Brain microvascular endothelial cell (primary cell): ENCODE measurements at regions not wholly inside any gene's neighbourhood (a gene's known extent, or its start where the extent isn't known, plus 50 kb on each side); places are given as distances from the start of the nearest gene placed in this dataset.

Experiments used
- DNase-seq: peaks from one replicate; pipeline ENCODE4 v3.0.0-alpha.2; 2020
- H3K27ac ChIP-seq: fragments of 250-450 bp; sonication (Bioruptor Pico); 2 replicates; pipeline ENCODE4 v1.5.1; 2020; ENCODE audit warnings: mild to moderate bottlenecking, moderate library complexity
- H3K27me3 ChIP-seq: fragments of 250-450 bp; sonication (Bioruptor Pico); replicated peaks from 2 replicates; pipeline ENCODE4 v1.5.1; 2020; ENCODE audit warnings: mild to moderate bottlenecking
- H3K36me3 ChIP-seq: fragments of 250-450 bp; sonication (Bioruptor Pico); replicated peaks from 2 replicates; pipeline ENCODE4 v1.5.1; 2020; ENCODE audit warnings: mild to moderate bottlenecking
- H3K4me3 ChIP-seq: 2 replicates; pipeline ENCODE4 v1.5.1; 2011; ENCODE audit warnings: low read depth, mild to moderate bottlenecking, control low read depth, low read length, moderate library complexity
- CTCF ChIP-seq: IDR thresholded peaks from 2 replicates; pipeline ENCODE4 v1.5.1; 2011; ENCODE audit warnings: low read depth, mild to moderate bottlenecking, moderate library complexity, low read length, control low read depth, inconsistent platforms; ENCODE audit errors: missing control alignments
- in situ Hi-C: cut with HindIII; loops from 2 replicates; pipeline ENCODE4 v1.10.0; 2017; ENCODE audit warnings: low sequenced_read_pairs, low pct_ligation_motif_present

- H3K27ac ChIP-seq = no peak overlapping the region
- no peak overlapping the region for H3K4me3 ChIP-seq
- no peaks in the 10 kb centered on the region for H3K36me3 ChIP-seq
- no peaks in the 10 kb centered on the region for H3K27me3 ChIP-seq
- DNase-seq = no peak
- in situ Hi-C loops = no loop called here
- TF ChIP-seq CTCF = no peak
These were observed 152.8 kb downstream of the BCL11A start for GRCh38 chr2:60400462-60401246.

GRCh38 chr2:60394463-60394862 is 159.0 kb downstream of the BCL11A start:
- peak; percentile 26 for DNase-seq
- no peaks in the 10 kb centered on the region for H3K27me3 ChIP-seq
- in situ Hi-C loops = no loop called here
- no peak overlapping the region for H3K4me3 ChIP-seq
- no peak for TF ChIP-seq CTCF
- H3K27ac ChIP-seq = no peak overlapping the region
- no peaks in the 10 kb centered on the region for H3K36me3 ChIP-seq

GRCh38 chr2:60391649-60392375 is 161.6 kb downstream of the BCL11A start:
- no peaks in the 10 kb centered on the region for H3K36me3 ChIP-seq
- in situ Hi-C loops = no loop called here

GRCh38 chr2:60391230-60391629 is 162.2 kb downstream of the BCL11A start:
- DNase-seq = no peak
- Histone ChIP-seq H3K4me3 (no peak overlapping the region), H3K27me3 (no peaks in the 10 kb centered on the region), H3K27ac (no peak overlapping the region), H3K36me3 (no peaks in the 10 kb centered on the region)
- in situ Hi-C loops = no loop called here
- TF ChIP-seq CTCF = no peak

More at GRCh38 chr2:60391649-60392375, 161.6 kb downstream of the BCL11A start:
- no peaks in the 10 kb centered on the region for H3K27me3 ChIP-seq
- TF ChIP-seq CTCF = no peak
- no peak overlapping the region for H3K27ac ChIP-seq
- no peak for DNase-seq
- no peak overlapping the region for H3K4me3 ChIP-seq

GRCh38 chr2:60386436-60386835 is 167.0 kb downstream of the BCL11A start:
- Histone ChIP-seq H3K36me3 (no peaks in the 10 kb centered on the region), H3K27me3 (no peaks in the 10 kb centered on the region), H3K27ac (no peak overlapping the region), H3K4me3 (no peak overlapping the region)
- in situ Hi-C loops = no loop called here
- peak; percentile 11 for DNase-seq
- TF ChIP-seq CTCF = no peak
